Prostate gland (tissue), 1 donor: ENCODE measurements at regions not wholly inside any gene's neighbourhood (a gene's known extent, or its start where the extent isn't known, plus 50 kb on each side); places are given as distances from the start of the nearest gene placed in this dataset.

Experiments used
- POLR2A ChIP-seq: fragments of 450-650 bp; IDR thresholded peaks from one replicate; pipeline ENCODE4 v1.6.1; 2016; ENCODE audit warnings: antibody characterized with exemption, mild to moderate bottlenecking
- POLR2AphosphoS5 ChIP-seq: sonication (generic); formaldehyde crosslinking; IDR thresholded peaks from one replicate; pipeline ENCODE4 v1.6.1; 2017; ENCODE audit warnings: antibody characterized with exemption

DNA sequence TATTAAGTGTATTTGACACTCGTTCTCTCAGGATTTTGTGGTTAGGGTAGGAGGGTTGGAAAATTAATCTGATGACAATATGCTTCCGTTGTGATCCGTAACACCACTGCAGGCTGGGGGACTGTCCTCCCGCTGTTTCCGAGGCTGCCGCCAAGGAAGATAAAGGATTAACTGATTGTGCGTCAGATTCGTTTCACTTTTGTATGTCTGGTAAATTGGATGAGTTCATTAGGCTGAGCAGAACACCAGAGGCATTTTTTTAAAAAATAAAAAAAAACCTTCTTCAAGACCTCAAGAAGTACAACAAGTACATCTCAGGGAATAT, 486.7 kb upstream of the SALL1 start:
- TF ChIP-seq POLR2AphosphoS5 (no peak), POLR2A (no peak)
